Astrocyte (in vitro differentiated cells and primary cell): ENCODE measurements at regions not wholly inside any gene's neighbourhood (a gene's known extent, or its start where the extent isn't known, plus 50 kb on each side); places are given as distances from the start of the nearest gene placed in this dataset.

Source experiments
- CTCF ChIP-seq: IDR thresholded peaks from 2 replicates; pipeline ENCODE4 v1.5.1; 2011; ENCODE audit warnings: low read depth, mild to moderate bottlenecking, inconsistent platforms, low read length, moderate library complexity; ENCODE audit not compliant: insufficient read depth
- EZH2 ChIP-seq: IDR thresholded peaks from 2 replicates; pipeline ENCODE4 v1.6.1; 2012; ENCODE audit warnings: mild to moderate bottlenecking, low read length, inconsistent platforms; ENCODE audit not compliant: insufficient read depth

- no peak for TF ChIP-seq CTCF
- TF ChIP-seq EZH2: no peak
Observed at GRCh38 chr4:132669786-132670185, 479.3 kb upstream of the PCDH10 start.
